GM18868 (cell line): ENCODE measurements at regions not wholly inside any gene's neighbourhood (a gene's known extent, or its start where the extent isn't known, plus 50 kb on each side); places are given as distances from the start of the nearest gene placed in this dataset.
A peak's percentile ranks its signal among the peaks of the same experiment; 100 is the strongest.
"Not testable (repeated sequence)": the region's sequence is repeated elsewhere in the genome, so short reads cannot be mapped to it uniquely, and the experiment has no call there.

Experiments
- ATAC-seq: cut with Tn5 transposase; IDR thresholded peaks from one replicate; pipeline ENCODE4 v1.9.1; 2021; ENCODE audit warnings: mild to moderate bottlenecking, moderate library complexity; ENCODE audit not compliant: unreplicated experiment

DNA sequence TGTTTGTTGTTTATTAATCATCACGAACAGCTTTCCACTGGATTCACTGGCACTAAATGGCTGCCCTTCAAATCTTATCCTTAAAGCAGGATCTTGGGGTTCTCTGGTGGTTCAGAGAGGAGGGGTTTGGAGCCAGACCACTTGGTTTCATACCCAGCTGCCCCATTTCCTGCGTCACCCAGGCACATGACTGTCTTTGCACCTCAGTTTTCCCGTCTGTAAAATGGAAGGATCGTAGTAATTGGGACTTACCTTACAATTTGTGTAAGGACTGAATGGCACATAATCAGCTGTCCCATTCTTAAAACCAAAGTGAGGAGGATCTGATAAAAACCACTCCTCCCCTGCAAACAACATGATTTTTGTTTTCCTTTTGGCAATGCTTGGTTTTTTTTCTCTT lies 318.3 kb downstream of the ZNF536 start:
- ATAC-seq, result no peak

DNA sequence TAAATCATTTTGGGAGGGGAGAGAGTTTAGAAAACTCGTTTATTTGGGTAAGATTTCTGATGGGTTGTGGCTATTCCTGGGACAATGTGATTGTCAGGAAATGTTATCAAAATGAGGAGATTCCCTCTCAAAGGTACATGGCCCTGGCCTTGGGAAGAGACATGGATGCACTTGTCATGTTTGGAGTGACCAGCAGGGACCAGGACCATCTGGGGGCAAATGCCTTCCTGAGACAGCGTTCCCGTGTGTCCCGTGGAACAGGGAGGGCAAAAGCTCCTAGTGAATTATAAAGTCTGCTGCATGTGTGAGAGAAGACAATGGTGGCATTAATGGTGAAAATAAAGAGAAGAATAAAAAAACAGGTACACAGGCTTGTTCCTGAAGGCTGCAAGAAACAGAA lies 317.3 kb downstream of the ZNF536 start:
- ATAC-seq, result no peak

DNA sequence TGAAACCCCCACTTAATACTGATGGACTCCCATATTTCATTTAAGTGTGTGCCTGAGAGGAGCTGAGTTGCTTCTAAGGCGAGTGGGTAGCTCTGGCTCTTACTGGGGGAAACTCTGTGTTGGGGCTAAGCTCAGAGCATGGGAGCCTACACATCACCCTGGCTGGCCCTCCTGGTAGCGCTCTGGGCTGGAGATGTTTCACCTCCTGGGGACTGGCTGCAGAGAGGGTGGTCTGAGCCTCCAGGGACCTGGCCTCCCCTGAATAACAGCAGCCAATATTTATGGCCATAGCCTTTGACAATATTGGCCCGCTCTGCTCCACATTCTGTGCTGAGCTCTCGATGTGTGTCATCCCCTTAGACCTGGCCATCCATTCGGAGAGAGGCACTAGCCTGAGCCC lies 316.5 kb downstream of the ZNF536 start:
- ATAC-seq, result no peak

DNA sequence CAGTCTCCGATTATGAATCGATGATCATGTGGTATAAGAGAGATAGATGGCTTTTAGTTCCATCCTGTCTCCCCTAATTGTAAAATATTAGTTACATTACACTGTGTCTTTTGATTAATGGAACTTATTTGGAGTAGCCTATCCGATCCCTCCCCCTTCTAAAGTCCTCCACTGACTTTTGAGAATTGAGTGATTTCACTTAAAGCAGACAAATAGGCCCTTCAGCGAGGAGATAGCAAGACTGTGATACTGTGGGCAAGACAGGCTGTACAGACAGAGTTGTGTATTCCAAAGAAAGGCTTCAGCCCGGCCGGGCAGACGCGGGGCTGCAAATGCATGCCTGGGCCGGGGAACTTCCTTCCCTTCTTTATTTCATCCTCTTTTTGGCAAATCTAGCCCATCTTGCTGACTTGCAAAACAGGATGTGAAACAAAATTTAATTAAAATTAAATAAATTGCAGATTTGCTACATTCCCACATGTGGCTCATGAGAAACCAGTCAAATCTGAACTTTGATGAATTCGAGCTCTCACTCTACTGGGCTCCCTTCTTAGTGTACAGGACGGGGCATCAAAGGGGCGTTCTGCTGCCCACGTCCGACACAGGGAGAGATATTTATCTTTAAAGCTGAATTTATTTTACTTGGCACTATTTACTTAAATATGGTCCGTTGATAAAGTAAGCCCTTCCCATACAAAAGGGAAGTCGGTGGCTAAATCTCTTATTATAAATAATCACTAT lies 314.8 kb downstream of the ZNF536 start:
- ATAC-seq, result no peak

DNA sequence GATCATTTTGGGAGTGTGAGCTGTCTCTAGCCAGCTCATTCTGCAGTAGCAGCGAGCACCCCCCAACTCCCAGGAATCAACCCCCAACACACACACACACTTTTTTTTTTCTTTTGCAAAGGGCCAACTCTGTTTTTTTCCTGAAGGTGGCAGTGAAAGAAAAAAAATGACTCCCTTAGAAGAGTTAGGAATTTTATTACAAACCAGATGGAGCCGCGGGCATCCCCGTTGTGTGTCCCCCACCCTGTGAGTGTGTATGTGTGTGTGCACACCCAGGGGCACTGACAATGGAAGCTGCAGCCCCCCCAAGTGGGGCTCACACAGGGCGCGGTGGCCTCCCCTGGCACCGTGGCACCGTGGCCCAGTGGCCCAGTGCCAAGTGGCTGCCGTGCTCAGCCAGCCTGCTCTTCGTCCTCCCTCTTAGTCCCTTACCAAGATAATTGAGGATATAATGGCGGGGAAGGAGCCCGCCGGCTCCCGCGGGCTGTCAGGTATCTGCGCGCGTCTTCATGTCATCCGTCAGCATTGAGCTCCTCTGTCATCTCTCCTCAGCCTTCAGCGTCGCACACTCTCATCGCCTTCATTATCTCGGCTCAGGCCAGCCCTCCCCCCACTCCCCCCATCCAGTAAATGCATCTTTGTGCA lies 314.1 kb downstream of the ZNF536 start:
- ATAC-seq, result no peak

DNA sequence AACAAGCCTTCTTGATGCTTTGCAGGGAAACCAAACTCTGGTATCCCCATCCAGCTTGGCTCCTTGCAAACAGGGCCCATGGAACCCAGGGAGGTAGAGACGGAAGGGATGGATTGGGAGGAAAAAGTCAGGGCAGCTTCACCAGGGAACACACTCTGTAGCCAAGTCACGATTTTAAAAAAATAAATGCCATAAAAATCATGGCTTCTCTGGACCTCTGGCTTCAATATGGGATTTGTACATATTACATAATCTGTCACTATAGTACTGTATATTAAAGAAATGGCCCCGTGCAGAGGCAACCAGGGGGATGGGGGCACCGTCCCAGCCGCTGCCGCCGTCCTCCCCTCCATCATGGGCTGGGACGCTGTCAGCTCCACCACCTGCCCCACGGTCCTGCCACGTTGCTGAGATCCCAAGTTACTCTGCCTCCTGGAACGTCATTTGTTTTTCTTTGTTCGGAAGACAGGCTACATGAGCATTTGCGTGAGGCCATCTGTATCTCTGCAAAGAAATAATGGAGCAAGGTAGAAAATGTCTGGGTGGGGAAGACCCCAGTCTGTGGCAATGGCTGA lies 313.3 kb downstream of the ZNF536 start:
- ATAC-seq, result no peak

DNA sequence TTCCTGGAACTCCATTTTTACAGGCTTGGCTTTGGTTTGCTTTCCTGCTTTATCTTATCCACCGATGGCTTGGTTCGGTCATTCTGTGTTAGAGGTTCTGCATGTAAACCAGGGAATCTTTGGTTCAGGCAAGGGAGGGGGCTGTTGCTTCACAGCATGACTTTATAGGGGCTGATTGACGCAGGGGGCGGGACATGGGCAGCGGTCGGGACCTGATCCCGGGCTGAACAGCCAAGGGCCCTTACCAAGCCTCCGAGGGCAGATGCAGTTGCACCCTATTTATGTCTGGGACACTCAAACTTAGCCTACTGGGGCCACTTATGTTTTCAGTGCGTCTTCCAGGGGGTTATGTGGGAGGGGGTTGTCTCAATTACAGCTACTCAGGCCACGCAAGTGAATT lies 312.4 kb downstream of the ZNF536 start:
- no peak for ATAC-seq

DNA sequence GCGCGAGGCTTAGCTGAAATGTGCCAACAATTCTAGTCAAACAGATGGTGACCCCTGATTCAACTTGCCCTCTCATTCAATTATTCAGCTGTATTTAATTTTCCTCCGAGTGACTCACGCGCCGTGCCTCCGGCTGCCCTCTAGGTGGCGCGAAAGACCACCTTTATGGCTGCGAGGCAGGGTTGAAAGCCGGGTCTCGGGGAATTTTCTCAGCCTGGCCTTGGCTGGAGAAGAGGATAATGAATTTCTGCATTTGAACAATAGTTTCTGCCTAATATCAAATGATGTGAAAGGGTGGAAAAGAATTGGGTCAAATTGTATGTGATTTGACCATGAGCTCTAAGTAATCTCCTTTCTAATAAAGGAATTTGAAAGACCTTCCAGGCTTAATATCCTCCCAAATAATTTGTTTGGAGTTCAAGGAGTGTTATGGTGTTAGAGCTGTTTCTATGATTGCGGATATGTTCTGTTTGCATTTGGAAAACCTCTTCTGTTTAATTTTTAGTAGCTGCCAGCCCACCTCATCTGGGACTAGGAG lies 310.9 kb downstream of the ZNF536 start:
- ATAC-seq, result peak; percentile 57

DNA sequence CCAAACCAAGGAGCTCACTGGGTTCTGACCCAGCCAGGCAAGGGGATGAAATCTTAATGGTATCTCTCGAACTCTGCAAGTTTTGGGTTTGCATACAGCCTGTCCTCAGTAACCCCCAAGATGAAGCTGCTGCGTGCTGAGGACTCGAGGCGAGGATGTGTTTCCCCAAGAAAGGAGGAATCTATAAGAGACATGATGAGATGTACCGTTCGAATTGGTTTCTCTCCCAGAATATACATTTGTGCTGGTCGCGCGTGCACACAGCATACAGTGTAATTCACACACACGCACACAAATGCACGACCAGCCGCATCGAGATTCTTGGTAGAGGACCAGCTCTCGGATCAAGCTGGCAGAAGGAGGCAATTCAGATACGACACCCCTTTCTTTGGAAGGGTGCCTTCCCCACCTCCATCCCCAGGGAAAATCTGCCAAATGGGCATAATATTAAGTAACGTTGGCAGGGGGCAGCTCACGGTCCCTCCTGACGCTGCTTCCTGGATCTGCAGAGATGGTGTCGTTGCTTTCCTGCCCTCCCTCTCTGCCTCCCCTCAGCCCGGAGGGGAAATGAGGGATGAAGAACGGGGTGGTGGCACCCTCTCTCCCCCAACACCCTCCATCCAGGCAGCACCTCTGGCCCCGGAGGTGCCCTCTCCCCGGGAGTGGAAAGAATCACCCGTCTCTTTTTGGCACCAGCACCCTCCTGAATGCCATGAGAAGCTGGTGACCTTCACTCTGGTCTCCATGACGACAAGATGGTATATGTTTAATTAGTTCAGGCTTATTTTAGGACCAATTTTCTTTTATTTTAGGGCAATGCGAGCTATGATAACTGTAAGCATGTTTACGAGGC lies 310.2 kb downstream of the ZNF536 start:
- ATAC-seq, result no peak

DNA sequence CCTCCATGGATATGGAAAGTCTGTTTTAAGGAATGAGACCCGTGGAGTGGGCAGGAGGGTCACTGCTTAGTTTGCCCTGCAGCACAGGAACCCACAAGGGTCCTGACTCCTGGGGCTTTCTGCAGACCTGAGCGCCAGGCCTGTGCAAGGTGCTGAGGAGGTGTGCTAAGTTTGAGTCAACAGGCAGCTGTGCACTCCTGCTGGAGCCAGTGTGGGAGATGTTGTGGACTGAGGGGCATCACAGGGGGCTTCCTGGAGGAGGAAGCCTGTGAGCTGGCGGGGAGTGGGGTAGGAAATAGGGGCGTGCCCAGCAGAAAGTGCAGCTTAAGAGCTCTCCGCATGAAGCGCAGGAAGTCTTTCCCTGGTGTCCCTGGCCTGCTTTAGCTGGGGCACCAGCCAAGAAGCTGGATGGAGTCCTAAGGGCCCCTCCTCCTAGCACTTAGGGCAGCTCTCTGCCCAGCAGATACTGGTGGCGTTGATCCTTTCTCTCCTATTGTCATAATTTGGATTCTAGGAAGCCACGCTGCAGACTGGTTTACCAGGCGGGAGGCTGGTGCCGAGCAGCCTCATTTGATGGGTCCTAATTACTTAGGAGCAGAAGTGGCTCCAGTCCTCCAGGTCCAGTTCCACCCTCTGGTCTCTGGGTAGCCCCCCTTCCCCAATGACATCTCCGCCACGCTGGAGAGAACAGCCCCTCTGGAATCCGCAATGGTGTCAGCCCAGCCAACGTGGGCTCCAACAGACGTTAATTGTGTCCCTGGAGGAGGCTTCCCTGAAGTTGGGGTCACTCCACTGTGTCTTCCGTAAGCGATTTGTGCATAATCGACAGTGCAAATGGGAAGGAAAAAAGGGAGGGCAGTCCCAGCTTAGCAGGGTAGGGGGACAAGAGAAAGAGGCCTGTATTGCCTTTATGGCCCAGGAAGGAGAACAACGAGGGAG lies 309.2 kb downstream of the ZNF536 start:
- no peak for ATAC-seq

DNA sequence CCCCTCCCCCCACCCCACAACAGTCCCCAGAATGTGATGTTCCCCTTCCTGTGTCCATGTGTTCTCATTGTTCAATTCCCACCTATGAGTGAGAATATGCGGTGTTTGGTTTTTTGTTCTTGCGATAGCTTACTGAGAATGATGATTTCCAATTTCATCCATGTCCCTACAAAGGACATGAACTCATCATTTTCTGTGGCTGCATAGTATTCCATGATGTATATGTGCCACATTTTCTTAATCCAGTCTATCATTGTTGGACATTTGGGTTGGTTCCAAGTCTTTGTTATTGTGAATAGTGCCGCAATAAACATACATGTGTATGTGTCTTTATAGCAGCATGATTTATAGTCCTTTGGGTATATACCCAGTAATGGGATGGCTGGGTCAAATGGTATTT lies 308.2 kb downstream of the ZNF536 start:
- not testable (repeated sequence) for ATAC-seq

DNA sequence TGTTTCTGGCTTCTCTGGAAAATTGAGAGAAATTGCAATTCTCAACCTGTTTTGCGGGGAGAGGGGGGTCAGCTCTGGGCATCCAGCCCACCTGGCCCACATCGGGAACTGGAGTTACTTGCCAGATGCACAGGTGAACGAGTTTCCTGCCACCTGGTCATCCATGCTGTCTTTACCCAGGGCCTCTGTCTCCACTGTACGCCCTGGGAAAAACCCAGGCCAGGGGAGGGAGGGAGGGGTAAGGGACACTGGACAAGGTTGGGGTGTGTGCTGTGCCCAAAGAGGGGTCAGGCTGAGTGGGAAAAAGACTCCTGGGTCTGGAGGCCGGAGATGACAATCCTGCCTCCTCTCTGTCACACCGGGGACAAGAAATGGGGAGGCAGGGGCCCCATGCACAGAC lies 307.6 kb downstream of the ZNF536 start:
- ATAC-seq, result no peak

DNA sequence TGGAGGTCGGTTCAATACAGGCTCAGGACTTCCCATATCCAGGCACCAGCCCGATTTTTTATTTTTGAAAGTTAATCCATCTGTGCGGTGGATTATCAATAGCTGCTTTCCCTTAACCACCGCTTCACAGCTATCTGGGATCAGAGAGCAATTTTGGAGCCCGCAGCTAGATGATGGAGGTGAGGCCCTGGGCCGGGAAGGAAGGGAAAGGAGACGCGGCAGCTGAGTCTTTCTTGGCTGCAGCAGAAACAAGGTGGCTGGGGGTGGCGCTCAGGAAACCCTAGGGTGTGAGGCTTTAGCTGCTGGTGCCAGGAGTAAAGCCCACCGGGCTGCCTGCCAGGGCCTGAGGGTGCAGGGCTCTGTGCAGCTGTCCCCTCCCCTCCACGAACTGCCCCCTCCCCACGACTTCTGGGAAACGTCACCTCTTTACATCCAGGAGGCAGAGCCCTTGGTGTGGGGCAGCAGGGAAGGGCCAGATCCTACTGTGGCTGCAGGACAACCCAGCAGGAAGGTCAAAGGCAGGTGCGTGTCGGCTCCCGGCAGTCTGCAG lies 307.0 kb downstream of the ZNF536 start:
- ATAC-seq, result no peak

DNA sequence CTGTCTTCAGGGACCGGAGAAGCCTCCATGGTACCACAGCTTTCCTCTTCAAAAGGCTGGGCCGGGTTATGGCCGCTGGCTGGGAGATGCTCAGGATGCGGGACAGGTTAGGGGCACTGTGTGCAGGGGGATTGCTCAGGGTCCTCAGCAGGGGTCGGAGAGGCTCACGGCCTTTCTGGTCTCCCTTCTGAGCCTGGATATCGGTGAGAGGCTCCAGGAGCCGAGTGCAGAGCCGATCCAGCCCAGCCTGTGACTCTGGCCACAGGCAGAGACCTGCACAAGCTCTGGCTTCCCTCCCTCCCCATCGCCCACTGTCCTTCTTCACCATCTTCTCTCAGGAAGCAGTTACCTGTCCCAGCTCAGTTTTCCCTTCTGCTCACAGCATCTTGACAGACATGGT lies 306.0 kb downstream of the ZNF536 start:
- no peak for ATAC-seq

DNA sequence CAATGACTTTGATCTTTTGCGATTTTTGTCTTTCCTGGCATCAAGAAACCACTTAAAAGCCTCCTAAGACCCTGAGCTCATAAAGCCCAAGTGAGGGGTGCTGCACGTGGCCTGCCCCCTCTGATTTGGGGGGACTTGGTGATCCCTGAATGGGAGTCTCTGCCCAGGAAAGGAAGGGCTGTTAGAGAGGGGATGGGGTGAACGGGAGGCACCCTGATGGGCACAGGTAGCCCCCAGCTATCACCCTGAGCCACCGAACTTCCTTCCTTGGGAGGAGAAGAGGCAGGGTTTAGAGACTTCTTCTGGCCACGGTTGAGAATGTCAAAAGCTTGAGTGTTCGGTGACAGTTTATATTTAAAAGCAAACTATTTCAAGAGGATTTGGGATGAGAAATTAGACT lies 305.5 kb downstream of the ZNF536 start:
- ATAC-seq, result no peak

DNA sequence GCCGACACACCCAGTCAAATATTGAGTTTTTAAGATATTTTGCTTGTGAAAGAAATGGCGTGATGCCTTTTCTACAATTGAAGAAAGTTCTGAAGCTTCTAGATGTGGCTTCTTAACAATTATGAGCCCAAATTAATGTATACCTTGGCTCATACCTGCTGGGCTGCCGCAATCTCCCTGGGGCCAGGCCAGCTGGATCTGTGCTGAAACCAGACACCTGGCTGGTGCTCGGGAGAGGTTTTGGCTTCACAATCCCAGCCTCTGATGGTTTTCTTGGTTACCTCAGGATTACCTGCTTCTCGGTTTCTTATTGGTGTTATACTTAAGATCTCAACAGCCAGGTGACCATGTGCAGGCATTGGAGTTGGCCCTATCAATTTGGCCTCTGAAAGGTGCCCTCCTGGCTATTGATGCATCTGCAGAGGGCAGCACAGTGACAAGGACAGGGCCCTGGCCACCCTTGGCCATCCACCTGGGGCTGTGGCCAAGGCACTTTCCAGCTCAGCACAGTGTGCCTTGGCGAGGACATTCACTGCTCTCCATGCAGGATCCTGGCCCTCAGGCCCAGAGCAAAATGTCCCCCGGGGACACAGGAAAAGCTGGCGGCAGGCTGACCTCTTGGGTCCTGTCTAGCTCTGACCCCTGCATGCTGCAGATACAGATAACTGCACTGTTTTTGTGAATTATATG lies 305.0 kb downstream of the ZNF536 start:
- no peak for ATAC-seq

DNA sequence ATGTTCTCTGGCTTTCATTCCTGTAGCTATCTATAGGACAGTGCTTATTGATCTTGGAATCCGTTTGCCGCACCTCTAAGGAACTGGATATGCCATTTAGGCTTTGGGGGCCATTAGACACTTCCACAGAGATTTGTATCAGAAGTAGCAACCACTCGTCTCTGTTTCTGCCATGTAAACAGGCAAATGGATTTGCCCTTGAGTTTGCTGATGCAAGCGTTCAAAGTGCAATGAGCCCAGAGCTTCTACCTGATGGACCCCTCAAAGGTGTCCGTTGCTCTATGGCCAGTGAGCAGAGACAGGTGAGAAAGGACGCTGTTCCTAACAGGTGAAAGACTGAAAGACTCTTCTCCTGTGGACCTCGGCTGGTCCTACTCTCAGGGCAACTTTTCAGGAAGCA lies 302.9 kb downstream of the ZNF536 start:
- ATAC-seq, result no peak

DNA sequence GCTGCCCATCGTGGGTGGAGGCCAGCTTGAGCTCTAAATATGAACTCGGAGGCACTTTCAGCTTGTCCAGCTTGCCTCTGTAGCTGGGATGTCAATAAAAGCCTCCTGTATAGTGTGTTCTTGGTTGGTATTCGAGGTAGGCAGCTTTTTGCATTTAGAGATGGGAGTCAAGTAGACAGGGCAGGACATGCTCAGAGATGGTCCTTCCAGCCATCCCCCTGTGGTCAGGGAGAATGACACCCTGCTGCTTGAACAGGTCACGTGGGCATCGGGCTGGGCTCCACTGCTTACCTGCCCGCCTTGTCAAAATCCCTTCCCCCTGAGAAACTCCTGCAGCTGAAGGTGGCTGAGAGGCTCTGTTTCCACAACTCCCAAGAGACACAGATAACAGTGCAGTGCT lies 302.5 kb downstream of the ZNF536 start:
- no peak for ATAC-seq

DNA sequence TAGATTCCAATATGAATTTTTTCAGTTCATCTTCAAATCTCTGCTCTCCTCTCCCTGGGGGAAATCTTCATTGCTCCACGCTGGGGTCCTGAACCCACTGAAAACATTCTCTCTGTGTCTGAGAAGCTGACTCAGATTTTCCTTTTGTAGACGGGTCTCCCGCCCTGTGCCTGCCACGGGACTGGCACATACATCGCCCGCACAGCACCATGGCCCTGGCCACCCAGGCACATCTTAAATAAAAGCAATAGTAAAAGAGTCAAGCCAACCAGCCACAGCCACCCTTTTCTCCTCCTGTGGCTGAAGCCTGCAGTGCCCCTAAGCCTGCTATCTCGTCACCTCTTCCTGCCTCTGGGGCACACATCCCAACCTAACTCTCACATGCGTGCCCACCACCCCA lies 301.2 kb downstream of the ZNF536 start:
- no peak for ATAC-seq
